Activated naive CD4-positive, alpha-beta T cell treated with anti-CD3 and anti-CD28 coated beads, Interleukin-2, amount 50 U/mL, for 16 hours (primary cell): ENCODE measurements at regions not wholly inside any gene's neighbourhood (a gene's known extent, or its start where the extent isn't known, plus 50 kb on each side); places are given as distances from the start of the nearest gene placed in this dataset.

Source experiments
- DNase-seq: peaks from one replicate; pipeline ENCODE4 v3.0.0-alpha.2; 2020

DNA sequence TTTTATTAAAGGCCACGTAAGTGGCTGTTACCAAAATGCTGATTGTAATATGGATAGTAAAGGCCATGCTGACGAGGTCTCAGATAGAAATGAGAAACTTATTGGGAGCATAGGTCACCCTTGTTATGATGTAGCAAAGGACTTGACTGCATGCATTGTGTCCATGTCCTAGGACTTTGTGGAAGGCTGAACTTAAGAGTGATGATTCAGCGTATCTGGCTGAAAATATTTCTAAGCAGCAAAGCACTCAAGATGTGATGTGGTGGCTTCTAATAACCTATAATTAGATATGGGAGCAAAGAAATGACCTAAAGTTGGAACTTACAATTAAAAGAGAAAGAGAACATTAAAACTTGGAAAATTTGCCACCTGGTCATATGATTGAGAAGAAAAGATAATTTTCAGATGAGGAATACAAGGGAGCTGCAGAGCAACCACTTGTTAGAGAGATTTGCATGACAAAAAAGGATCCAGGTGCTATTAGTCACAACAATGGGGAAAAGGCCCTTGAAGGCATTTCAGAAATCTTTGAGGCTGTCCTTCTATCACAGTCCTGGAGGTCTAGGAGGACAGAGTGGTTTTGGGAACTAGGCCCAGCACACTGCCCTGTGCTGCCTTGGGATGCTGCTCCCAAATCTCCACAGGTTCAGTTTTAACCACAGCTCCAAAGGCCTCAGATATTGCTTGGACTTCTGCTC lies 793.7 kb upstream of the LCORL start:
- DNase-seq, result no peak

DNA sequence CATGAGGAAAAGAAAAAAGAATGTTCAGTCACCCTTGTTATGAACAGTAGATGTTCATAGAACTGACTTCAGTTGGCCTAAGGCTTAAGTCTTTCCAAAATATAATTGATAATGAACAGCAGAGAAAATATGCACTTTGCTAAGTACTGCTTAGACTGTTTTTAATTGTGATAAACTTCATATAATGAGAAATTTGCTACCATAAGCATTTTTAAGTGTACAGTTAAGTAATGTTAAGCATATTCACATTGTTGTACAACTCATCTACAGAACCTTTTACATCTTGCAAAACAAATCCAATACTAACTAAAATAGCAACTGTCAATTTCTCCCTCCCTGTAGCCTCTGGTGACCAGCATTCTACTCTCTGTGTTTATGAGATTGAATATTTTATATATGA lies 792.2 kb upstream of the LCORL start:
- no peak for DNase-seq

DNA sequence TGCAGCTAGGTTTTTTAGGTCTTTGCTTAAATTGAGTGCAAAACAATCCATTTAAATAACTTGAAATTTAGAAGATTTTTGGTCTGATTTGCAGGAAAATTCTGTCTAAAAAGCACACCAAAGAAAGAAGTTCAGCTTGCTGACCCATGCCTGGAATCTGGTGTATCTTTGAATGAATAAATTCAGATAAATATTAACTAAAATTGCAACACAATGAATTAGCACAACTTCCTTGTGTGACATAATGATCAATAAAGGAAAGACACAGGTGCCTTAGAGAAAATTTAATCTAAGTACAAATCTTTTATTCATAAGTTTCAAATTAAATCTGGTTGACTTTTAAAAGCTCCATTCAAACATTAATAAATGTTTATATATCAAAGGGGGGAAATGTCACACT lies 791.5 kb upstream of the LCORL start:
- no peak for DNase-seq

DNA sequence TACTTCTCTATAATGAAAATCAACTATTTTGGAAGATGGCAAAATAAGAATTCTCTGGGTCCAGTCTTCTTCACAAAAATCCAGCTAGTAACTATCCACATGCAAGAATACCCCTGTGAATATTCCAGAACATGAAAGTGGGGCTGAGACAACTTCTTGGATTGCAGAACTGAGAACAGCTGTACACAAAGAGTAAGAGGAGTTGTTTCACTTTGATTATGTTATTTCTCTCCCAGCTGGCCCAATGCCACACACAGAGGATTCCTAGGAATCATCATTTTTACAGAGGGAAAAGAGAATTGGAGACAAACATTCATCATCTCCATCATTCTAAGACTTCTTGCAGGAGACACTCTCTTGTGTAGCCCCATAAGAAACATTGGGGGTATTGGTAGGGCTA lies 782.2 kb upstream of the LCORL start:
- DNase-seq, result no peak

DNA sequence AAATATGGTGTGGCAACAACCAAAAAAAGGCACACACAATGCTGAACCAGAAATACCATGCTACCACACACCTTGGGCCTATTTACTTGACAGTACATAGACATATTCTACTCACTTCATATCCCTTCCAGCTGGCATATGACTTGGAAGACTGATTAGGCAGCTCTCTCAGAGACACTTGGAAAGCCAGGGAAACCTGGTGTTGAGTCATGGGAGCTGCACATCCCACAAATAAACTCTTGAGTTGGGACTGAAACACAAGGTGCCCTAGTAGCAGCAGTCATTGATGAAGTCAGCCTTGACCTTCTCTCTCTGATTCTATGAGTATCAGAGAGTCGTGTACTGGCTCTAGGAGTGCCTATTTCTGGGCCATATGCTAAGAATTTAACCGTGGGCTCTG lies 776.6 kb upstream of the LCORL start:
- DNase-seq, result no peak

DNA sequence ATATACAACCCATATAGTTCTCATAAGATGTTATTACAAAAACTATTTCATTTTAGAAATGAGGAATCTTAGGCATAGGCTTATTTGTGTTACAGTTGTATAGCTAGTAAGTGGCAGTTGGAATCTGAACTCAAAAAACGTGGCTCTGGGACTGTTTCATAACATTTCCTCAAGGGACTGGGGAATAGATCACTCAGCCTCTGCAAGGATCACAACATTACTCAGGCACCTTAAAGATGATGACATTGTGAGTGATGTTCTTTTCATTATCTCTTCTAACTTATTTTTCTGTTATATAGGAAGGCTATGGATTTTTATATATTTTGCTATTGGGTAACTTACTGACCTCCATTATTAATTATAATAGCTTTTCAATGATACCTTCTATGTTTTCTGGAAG lies 774.2 kb upstream of the LCORL start:
- DNase-seq, result no peak

DNA sequence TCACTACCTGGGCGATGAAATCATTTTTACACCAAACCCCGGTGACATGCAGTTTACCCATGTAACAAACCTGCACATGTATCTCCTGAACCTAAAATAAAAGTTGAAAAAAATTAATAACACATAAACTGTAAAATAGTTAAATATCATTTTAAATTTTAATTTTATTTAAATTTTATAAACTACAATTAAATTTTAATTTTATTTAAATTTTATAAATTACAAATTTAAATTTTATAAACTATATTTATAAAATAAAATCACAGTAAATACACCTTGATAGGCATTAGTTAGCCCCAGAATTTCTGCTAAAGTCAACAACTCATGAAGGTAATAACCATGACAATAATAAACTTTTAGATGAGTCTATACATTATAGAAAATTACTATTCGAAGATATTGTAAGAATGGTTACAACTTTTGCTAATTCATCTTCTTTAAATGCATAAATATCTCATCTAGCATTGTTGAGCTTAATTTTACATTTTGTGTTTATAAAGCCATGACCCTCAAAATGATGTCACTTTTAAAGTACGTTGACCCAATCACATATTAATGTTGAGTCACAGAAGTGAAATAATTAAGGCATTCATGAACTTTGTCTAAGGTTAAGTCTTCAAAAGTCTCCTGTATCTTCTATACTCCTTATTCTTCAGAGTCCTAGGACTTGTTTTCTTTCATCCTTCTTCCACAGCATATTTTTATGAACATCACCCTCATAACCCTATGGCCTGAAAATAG lies 755.8 kb upstream of the LCORL start:
- DNase-seq, result no peak

DNA sequence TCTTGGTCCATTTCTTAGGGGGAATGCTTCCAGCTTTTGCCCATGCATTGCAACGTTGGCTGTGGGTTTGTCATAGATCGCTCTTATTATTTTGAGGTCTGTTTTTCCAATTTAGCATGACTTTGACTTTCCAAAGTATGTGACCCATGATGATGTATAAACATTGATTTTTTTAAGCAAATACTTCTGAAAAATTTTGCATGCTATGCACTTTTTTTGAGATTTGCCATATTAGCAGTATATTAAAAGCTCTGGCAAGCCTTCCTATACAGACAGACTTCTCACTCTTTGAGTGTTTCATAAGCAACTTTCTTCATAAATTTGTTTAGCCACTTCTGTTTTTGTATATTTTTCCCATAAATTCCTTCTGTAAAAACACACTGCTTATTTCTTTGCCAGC lies 746.4 kb upstream of the LCORL start:
- no peak for DNase-seq

DNA sequence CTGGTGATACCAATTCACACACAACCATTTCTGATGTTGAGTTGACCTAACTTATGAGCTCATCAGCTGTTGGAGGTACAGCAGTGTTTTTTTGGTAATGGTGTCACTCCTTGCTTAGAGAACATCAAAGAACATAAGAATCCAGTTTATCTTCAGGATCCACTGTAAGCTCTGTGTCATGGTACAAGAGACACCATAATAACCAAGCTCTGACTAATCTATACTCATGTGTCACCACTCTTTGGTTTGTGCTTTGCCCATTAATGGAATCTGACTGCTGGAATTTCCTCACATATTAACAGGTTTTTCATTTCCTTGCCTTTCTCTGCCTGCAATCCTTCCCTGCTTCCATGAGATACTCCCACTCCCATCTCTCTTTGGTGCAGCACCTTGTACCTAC lies 735.1 kb upstream of the LCORL start:
- DNase-seq, result no peak

DNA sequence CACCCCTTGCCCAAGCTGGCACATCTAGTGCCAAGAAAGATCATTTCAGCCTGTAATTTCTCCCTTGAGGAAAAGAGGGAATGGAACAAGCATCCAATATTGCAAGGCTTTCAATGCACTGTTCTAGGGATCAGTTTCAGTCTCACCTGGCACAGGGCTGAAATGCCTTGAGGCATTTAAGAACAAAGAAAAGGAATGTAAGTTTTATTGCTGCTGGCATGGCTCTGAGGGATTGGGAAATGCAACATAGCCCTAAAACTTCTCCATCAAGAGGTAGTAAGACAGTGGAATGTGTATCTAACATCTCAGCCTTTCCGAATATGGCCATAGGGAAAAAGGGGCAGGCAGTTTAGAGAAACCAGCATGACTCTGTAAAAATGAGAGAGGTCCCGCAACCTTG lies 732.6 kb upstream of the LCORL start:
- DNase-seq, result no peak

DNA sequence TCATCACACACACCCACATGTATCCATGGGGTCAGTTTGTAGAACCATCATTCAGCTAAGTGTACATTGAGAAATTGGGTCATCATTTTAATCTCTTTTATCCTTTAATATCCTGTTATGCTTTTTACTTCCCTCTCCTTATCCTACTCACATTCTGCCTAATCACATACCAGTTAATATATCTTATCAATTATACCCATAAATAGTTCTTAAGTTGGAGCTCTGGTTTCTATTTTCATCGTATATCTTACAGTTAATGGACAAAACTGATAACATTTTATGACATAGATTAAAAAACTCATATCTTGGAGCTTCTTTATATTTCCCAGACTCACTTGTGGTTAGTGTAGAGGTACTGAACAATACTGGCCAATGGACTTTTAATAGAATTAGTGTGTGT lies 729.5 kb upstream of the LCORL start:
- no peak for DNase-seq

DNA sequence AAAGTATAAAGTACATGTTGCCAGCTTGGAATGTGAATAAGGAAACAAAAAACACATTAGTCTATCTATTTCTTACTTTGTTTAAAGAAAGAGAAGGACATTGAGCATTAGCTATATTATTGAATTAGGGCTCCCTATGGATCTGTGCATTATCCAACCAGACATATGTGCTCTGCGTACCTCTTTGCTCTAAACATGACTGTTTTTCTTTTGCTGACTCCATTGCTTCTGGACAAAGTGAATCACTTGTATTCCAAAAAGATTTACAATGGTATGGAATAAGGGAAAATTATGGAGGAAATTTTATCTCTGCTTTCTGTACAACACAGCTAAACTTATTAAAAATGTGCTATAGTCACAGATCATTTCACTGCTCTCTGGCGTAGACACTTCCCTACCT lies 727.8 kb upstream of the LCORL start:
- DNase-seq, result no peak

DNA sequence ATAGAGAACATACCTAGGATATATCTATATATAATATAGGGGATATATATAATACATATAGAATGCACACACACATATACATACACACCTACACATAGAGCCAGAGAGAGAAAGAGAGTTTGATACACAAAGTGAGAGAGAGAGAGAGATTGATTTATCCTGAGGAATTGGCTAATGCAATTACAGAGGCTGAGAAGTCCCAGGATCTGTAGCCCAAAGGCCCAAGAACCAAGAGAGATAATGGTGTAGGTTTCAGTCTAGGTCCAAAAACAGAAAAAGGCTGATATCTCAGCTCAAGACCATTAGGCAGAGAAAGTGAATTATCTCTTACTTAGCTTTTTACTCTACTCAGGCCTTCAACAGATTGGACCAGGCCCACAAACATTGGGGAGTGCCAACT lies 715.0 kb upstream of the LCORL start:
- DNase-seq, result no peak

DNA sequence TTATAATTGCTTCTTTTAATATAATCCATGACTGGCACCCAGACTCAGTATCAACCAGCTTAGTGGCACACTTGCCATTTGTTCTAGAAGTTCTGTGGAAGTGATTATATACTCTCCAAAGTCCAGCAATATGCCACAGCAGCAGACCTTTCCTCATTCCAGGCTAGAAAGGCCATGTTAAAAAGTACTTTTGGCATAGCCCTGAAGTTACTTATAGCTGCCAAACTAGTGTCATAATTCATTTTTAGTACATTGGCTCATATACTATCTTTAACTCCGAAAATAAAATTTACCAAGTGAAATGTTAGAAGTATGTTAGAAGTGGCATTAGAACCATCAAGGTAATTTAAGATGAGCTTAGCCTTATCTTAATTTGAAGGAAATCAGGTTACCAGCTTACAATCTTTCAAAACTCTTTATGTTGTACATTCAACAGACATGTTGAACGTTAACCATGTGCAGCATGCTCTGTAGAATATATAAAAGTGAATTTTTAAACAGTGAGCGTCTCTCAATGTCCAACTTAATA lies 714.2 kb upstream of the LCORL start:
- DNase-seq, result no peak

DNA sequence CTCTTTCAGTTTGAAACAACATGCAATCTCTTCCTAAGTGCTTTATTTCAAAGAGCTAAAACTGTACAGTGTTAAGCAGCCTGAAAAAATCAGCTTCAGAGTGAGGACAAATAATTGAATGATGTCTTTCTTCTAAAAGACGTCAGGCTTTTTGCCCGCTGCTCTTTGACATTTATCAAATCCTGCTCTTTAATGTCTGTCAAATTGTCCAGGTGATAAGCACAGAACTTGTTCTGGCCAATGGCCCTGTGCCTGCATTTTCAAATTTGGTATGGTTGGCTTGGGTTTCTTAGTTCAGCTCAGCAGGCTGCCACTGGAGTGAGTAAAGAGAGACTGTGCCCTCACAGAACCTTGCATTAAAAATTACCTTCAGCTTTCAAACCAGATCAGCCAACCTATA lies 712.9 kb upstream of the LCORL start:
- DNase-seq, result no peak

DNA sequence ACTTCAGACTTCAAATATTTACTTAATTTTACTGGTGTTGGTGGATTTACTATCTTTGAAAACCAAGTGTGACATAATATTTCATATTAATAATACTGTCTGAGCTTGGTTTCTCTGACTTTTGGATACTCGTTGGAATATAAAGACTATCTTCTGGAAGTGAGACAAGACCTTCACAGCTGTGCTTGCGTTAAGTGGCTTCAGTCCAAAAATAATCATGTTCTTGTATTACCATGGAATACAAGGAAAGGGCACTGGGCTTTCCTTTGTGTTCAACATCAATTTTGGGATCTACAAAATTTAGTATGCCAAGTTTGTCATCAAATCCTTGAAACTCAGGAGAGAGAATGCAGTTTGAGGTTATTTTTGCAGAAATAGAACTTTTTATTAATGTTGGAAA lies 712.4 kb upstream of the LCORL start:
- DNase-seq, result no peak

DNA sequence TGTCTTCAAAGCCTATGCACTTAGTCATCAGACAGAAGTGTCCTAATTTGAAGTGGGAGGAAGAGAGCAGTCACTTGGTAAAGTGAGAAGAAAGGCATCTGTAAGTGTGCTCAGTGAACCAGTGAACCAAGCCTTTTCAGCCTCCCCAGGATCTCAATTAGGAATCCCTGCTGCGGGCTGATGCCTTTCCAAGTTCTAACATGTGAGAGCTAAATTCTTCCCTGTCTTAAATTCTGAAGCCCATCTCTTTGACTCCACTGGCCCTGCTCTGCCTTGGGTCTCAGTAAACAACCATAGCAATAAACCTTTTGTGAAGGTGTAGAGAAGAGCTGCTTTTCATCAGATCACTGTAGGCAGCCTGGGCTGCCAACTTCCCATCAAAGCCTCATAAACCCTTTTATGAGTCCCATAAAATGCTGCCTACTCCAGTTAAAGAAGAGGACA lies 701.2 kb upstream of the LCORL start:
- no peak for DNase-seq

DNA sequence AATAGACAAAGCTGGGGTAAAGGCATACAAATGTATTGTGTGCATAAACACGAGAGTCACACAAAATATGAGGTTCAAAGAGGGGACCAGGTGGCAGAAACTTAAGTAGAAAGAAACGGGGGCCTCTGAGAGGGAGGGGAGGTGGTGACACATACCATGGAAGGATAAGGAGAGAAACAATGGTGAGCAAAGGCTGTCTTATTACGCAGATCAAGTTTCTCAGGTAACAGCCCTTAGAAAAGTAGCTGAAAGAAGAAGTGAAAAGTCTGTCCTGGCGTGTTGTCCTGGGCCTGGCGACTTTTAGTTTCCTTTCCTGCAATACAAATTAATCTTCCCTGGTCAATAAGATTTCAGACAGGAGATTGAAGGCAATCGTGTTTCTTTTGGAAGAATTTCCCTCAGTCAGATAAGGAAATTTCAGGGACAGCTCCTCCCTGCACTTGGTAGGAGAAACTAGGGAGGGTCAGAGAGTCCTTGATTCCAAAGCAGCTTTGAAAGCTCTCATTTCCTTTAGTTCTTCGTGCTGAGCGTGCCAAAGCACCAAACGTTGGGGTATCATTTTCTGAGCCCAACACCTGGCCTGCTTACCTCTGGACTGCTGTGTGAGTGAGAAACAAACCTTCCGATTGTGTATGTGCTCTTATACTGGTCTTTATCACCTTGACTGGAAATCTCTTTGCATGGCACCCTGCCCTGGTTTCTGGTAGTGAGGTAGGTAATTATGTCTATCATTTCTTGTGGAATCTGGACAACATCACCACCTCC lies 676.7 kb upstream of the LCORL start:
- DNase-seq, result no peak

DNA sequence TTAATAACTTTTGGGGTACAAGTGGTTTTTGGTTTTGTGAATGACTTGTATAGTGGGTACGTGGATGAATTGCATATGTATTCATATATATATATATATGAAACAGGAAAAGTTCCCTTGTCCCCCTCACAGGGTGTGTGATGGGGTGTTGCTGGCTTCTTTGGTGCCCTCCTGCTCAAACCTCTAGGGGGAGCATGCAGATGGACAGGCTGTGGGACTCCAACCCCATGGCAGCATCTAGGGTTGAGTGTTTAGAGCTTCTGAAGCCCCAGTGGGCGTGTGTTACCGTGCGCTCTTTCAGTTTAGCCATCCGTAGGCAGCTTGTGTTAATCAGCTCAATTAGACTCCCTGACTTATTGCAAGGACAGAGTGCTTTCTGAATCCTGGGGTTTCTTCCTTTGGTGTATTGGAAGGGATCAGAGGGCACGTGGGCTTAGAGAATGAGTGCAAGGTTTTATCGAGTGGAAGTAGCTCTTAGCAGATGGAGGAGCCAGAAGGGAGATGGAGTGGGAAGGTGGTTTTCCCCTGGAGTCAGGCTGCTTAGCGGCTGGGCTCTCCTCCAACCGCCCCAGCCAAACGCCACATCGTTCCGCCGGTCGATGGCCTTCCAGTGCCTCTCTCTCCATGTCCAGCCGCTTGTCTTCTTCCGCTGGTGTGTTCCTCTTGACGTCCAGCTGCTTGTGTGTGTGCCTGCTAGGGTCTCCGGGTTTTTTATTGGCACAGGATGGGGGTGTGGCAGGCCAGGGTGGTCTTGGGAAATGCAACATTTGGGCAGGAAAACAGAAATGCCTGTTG lies 674.4 kb upstream of the LCORL start:
- no peak for DNase-seq

DNA sequence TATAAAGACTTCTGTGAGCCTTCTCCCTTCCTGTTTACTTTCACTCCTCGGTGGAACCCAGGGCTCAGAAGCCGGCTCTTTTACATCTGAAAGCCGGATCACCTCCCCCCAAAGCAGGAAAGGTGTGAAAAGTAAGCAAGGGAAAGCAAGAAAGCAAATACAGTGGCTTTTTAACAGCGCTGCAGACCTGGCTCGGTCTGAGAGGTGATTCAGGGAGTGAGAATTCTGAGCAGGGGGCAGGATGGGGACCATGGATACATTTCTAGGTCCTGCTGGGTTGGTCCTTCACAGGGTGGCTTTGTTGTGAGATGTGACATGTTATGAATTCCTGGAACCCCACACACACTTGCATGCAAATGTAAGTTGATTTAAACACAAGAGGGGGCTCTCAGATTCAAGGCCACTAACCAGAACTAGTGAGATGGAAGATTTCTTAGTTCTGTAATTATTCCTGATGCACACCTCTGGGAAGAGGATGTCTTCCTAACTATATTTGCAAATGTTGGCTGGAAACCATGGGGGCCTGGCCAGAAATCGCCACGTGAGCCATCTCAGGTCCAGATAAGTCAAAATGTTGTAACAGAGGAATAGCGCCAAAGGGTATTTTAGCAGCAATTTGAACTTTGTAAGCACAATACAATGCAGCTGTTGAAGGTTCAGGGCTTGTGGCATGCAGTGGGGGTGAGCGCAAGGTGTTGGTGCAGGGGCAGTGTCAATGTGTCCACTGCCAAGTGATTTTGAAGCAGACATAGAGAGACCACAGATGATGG lies 670.1 kb upstream of the LCORL start:
- no peak for DNase-seq

DNA sequence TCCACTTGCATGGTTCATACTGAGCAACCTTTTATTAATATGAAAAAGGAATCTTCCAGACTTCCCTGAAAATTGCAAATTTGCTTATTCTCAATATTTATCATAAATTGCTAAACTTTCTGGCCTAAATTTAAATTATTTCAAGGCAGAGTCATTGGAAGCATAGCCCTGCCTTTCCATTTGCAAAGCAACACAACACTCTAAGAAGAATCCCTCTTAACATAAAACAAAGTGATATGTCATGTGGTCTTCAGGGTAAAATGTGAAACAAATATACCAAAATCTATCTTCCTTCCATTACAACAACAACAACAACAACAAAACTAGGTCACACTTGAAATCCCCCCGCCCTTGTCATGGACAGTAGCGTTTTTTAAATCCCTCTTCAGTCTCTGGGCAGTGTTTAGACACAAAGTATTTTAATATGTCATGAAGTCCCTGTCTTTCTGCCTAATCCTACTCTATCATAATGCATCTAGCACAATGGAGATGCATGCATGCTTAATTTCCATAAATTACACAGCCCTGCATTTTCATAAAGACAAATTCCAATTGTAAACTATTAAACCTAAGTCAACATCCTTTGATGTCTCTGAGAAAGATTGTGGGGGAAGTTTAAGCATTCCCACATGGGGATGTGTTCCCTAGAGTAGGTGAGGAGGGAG lies 668.9 kb upstream of the LCORL start:
- no peak for DNase-seq
